Activated CD8-positive, alpha-beta memory T cell treated with anti-CD3 and anti-CD28 coated beads, Interleukin-2, amount 10 ng/mL, durations not matched to agents 7 days and 5 days (primary cell): ENCODE measurements at regions not wholly inside any gene's neighbourhood (a gene's known extent, or its start where the extent isn't known, plus 50 kb on each side); places are given as distances from the start of the nearest gene placed in this dataset.

Experiments used
- ATAC-seq: fragments of 150-1000 bp; cut with Tn5 transposase; one replicate; pipeline ENCODE4 v1.10.0; 2021; ENCODE audit warnings: moderate library complexity
- CTCF ChIA-PET: fragments of 350-600 bp; sonication (Branson Sonifier 250); formaldehyde crosslinking; loops from one replicate; lab custom pipeline; 2021; ENCODE audit warnings: antibody characterized with exemption; lab: Charles Lee
- DNase-seq: peaks from one replicate; pipeline ENCODE4 v3.0.0-alpha.2; 2020
- H3K27ac Mint-ChIP-seq: one replicate; pipeline ENCODE4 v1.8.0; 2021; ENCODE audit warnings: mild to moderate bottlenecking, mixed read lengths
- H3K27me3 Mint-ChIP-seq: one replicate; pipeline ENCODE4 v1.8.0; 2021; ENCODE audit warnings: mixed read lengths
- H3K36me3 Mint-ChIP-seq: one replicate; pipeline ENCODE4 v1.8.0; 2021; ENCODE audit warnings: mild to moderate bottlenecking, mixed read lengths
- H3K4me1 Mint-ChIP-seq: one replicate; pipeline ENCODE4 v1.8.0; 2021; ENCODE audit warnings: mixed read lengths
- H3K4me3 Mint-ChIP-seq: one replicate; pipeline ENCODE4 v1.8.0; 2021; ENCODE audit warnings: mild to moderate bottlenecking, moderate library complexity, mixed read lengths
- H3K9me3 Mint-ChIP-seq: one replicate; pipeline ENCODE4 v1.8.0; 2022; ENCODE audit warnings: low read depth, mixed read lengths

- Mint-ChIP-seq H3K9me3 (no peaks in the 10 kb centered on the region), H3K4me1 (peaks cover 7% of the 10 kb centered on the region), H3K36me3 (no peaks in the 10 kb centered on the region), H3K4me3 (no peak overlapping the region), H3K27me3 (peaks cover 6% of the 10 kb centered on the region), H3K27ac (no peak overlapping the region)
- ATAC-seq: no peak
- CTCF ChIA-PET: no interaction called here
- DNase-seq: no peak
These were observed 166.3 kb upstream of the MBNL1 start for GRCh38 chr3:152102410-152102809.

- Mint-ChIP-seq H3K27me3 (peaks cover 6% of the 10 kb centered on the region), H3K36me3 (no peaks in the 10 kb centered on the region), H3K4me1 (peaks cover 7% of the 10 kb centered on the region), H3K4me3 (no peak overlapping the region), H3K27ac (no peak overlapping the region), H3K9me3 (no peaks in the 10 kb centered on the region)
- ATAC-seq: no peak
- CTCF ChIA-PET: no interaction called here
- DNase-seq: no peak
These were observed 165.5 kb upstream of the MBNL1 start for GRCh38 chr3:152103257-152103656.

GRCh38 chr3:152104847-152105415, 163.8 kb upstream of the MBNL1 start:
- Mint-ChIP-seq H3K9me3 (no peaks in the 10 kb centered on the region), H3K4me3 (no peak overlapping the region), H3K36me3 (no peaks in the 10 kb centered on the region), H3K27ac (no peak overlapping the region), H3K27me3 (peaks cover 4% of the 10 kb centered on the region), H3K4me1 (peaks cover 7% of the 10 kb centered on the region)
- DNase-seq (no peak), ATAC-seq (no peak)
- CTCF ChIA-PET: no interaction called here

- ATAC-seq: no peak
- CTCF ChIA-PET: no interaction called here
These were observed 163.3 kb upstream of the MBNL1 start for GRCh38 chr3:152105446-152105845.

GRCh38 chr3:152109038-152109437, 159.7 kb upstream of the MBNL1 start:
- Mint-ChIP-seq H3K27me3 (peaks cover 7% of the 10 kb centered on the region), H3K9me3 (no peaks in the 10 kb centered on the region), H3K4me3 (no peak overlapping the region), H3K36me3 (no peaks in the 10 kb centered on the region), H3K27ac (no peak overlapping the region), H3K4me1 (no peaks in the 10 kb centered on the region)
- DNase-seq: no peak
- CTCF ChIA-PET: interaction anchor here (0.9 kb wide), 2 partner anchors 24 to 363 kb away, joined by 3 read pairs; no protein-coding TSS in a partner anchor
- no peak for ATAC-seq

More at GRCh38 chr3:152105446-152105845, 163.3 kb upstream of the MBNL1 start:
- Mint-ChIP-seq H3K27me3 (peaks cover 4% of the 10 kb centered on the region), H3K4me3 (no peak overlapping the region), H3K9me3 (no peaks in the 10 kb centered on the region), H3K4me1 (peaks cover 5% of the 10 kb centered on the region), H3K36me3 (no peaks in the 10 kb centered on the region), H3K27ac (no peak overlapping the region)
- DNase-seq: no peak

GRCh38 chr3:152113413-152113812, 155.3 kb upstream of the MBNL1 start:
- H3K27ac Mint-ChIP-seq: no peak overlapping the region
- peaks cover 7% of the 10 kb centered on the region for H3K27me3 Mint-ChIP-seq
- H3K4me3 Mint-ChIP-seq: no peak overlapping the region
- no peaks in the 10 kb centered on the region for H3K9me3 Mint-ChIP-seq
- DNase-seq (no peak), ATAC-seq (no peak)
- CTCF ChIA-PET: no interaction called here
- H3K4me1 Mint-ChIP-seq: no peaks in the 10 kb centered on the region
- H3K36me3 Mint-ChIP-seq: peaks cover 3% of the 10 kb centered on the region

GRCh38 chr3:152113992-152114651, 154.6 kb upstream of the MBNL1 start:
- ATAC-seq (no peak), DNase-seq (no peak)
- Mint-ChIP-seq H3K27ac (no peak overlapping the region), H3K9me3 (no peaks in the 10 kb centered on the region), H3K4me3 (no peak overlapping the region), H3K27me3 (peaks cover 7% of the 10 kb centered on the region), H3K4me1 (no peaks in the 10 kb centered on the region), H3K36me3 (peaks cover 5% of the 10 kb centered on the region)
- CTCF ChIA-PET: no interaction called here

GRCh38 chr3:152120601-152121269, 148.0 kb upstream of the MBNL1 start:
- Mint-ChIP-seq H3K4me3 (no peak overlapping the region), H3K27me3 (no peaks in the 10 kb centered on the region), H3K27ac (no peak overlapping the region), H3K9me3 (no peaks in the 10 kb centered on the region), H3K4me1 (peaks cover 11% of the 10 kb centered on the region), H3K36me3 (peaks cover 7% of the 10 kb centered on the region)
- no peak for ATAC-seq
- no peak for DNase-seq
- CTCF ChIA-PET: interaction anchor here (0.7 kb wide), 1 partner anchor 63 kb away, joined by 3 read pairs; no protein-coding TSS in a partner anchor

GRCh38 chr3:152121270-152121636, 147.5 kb upstream of the MBNL1 start:
- Mint-ChIP-seq H3K36me3 (peaks cover 7% of the 10 kb centered on the region), H3K27me3 (no peaks in the 10 kb centered on the region), H3K9me3 (no peaks in the 10 kb centered on the region), H3K4me1 (peaks cover 15% of the 10 kb centered on the region), H3K27ac (no peak overlapping the region), H3K4me3 (no peak overlapping the region)
- ATAC-seq: no peak
- no peak for DNase-seq
- CTCF ChIA-PET: no interaction called here

GRCh38 chr3:152122851-152123250, 145.9 kb upstream of the MBNL1 start:
- Mint-ChIP-seq H3K9me3 (no peaks in the 10 kb centered on the region), H3K36me3 (peaks cover 4% of the 10 kb centered on the region), H3K27me3 (peaks cover 3% of the 10 kb centered on the region), H3K4me1 (peaks cover 26% of the 10 kb centered on the region), H3K27ac (no peak overlapping the region), H3K4me3 (no peak overlapping the region)
- DNase-seq (no peak), ATAC-seq (no peak)
- CTCF ChIA-PET: no interaction called here

GRCh38 chr3:152123457-152123856, 145.3 kb upstream of the MBNL1 start:
- Mint-ChIP-seq H3K4me1 (peaks cover 26% of the 10 kb centered on the region), H3K27me3 (peaks cover 3% of the 10 kb centered on the region), H3K36me3 (peaks cover 4% of the 10 kb centered on the region), H3K4me3 (no peak overlapping the region), H3K9me3 (no peaks in the 10 kb centered on the region), H3K27ac (no peak overlapping the region)
- no peak for DNase-seq
- ATAC-seq: no peak
- CTCF ChIA-PET: no interaction called here

- H3K36me3 Mint-ChIP-seq: peaks cover 2% of the 10 kb centered on the region
- H3K27me3 Mint-ChIP-seq: peaks cover 6% of the 10 kb centered on the region
- CTCF ChIA-PET: no interaction called here
- no peak overlapping the region for H3K4me3 Mint-ChIP-seq
- H3K27ac Mint-ChIP-seq: no peak overlapping the region
- H3K4me1 Mint-ChIP-seq: peaks cover 19% of the 10 kb centered on the region
- ATAC-seq (no peak), DNase-seq (no peak)
- H3K9me3 Mint-ChIP-seq: no peaks in the 10 kb centered on the region
These were observed 142.5 kb upstream of the MBNL1 start for GRCh38 chr3:152126260-152126659.

GRCh38 chr3:152127058-152127457, 141.7 kb upstream of the MBNL1 start:
- CTCF ChIA-PET: no interaction called here
- no peak overlapping the region for H3K4me3 Mint-ChIP-seq
- DNase-seq (no peak), ATAC-seq (peak; percentile 86)
- H3K9me3 Mint-ChIP-seq: no peaks in the 10 kb centered on the region
- peaks cover 19% of the 10 kb centered on the region for H3K4me1 Mint-ChIP-seq
- H3K27ac Mint-ChIP-seq: no peak overlapping the region
- H3K27me3 Mint-ChIP-seq: peaks cover 6% of the 10 kb centered on the region
- peaks cover 2% of the 10 kb centered on the region for H3K36me3 Mint-ChIP-seq

GRCh38 chr3:152128356-152128755, 140.4 kb upstream of the MBNL1 start:
- Mint-ChIP-seq H3K27me3 (peaks cover 6% of the 10 kb centered on the region), H3K9me3 (no peaks in the 10 kb centered on the region), H3K4me1 (peaks cover 16% of the 10 kb centered on the region), H3K27ac (no peak overlapping the region), H3K4me3 (no peak overlapping the region), H3K36me3 (no peaks in the 10 kb centered on the region)
- CTCF ChIA-PET: no interaction called here
- DNase-seq (no peak), ATAC-seq (no peak)
